ENCODE measurements at regions not wholly inside any gene's neighbourhood (a gene's known extent, or its start where the extent isn't known, plus 50 kb on each side); places are given as distances from the start of the nearest gene placed in this dataset.

- TF ChIP-seq EZH2phosphoT487 (IDR thresholded peaks at IDR 0.05; ENCODE audit: borderline replicate concordance, low read depth, low read length): no peak; the same call in none of the 2 replicates
- no peak for TF ChIP-seq CTCF (conservative IDR thresholded peaks at IDR 0.05; ENCODE audit: low read length)
- Histone ChIP-seq H3K79me2 (ENCODE audit: insufficient read depth, low read depth, low read length) (no peaks in the 10 kb centered on the region), H3K36me3 (ENCODE audit: insufficient read depth, low read length) (no peaks in the 10 kb centered on the region), H3K4me1 (ENCODE audit: insufficient read depth, low read length, poor library complexity, severe bottlenecking) (no peaks in the 10 kb centered on the region), H4K20me1 (ENCODE audit: insufficient read depth, low read length) (no peaks in the 10 kb centered on the region), H3K9me3 (ENCODE audit: low read length) (no peaks in the 10 kb centered on the region), H3K4me3 (ENCODE audit: low read depth, low read length, poor library complexity, severe bottlenecking) (no peak overlapping the region), H2AFZ (ENCODE audit: low read length) (no peak overlapping the region), H3K9me2 (ENCODE audit: insufficient read depth, low read length) (no peaks in the 10 kb centered on the region), H3K4me2 (ENCODE audit: low read length) (no peak overlapping the region), H3K27ac (ENCODE audit: low read depth, low read length, poor library complexity, severe bottlenecking) (no peak overlapping the region)
- ChIA-PET POLR2A (no interaction called here), CTCF (ENCODE audit: unreplicated experiment) (no interaction called here)
- intact Hi-C loops (cut with micrococcal nuclease; ENCODE audit: unreplicated experiment): no loop called here
- BruUV-seq (replicated peaks): no TSS peak
- DNase-seq (ENCODE audit: low spot score): no peak
Observed at GRCh38 chr20:56925831-56926170, 296.7 kb downstream of the TFAP2C start.

- no peak overlapping the region for H3K4me2 ChIP-seq (ENCODE audit: low read length)
- no peaks in the 10 kb centered on the region for H4K20me1 ChIP-seq (ENCODE audit: insufficient read depth, low read length)
- no peaks in the 10 kb centered on the region for H3K9me3 ChIP-seq (ENCODE audit: low read length)
- no peak overlapping the region for H3K4me3 ChIP-seq (ENCODE audit: low read depth, low read length, poor library complexity, severe bottlenecking)
- H3K36me3 ChIP-seq (ENCODE audit: insufficient read depth, low read length): no peaks in the 10 kb centered on the region
- no peaks in the 10 kb centered on the region for H3K9me2 ChIP-seq (ENCODE audit: insufficient read depth, low read length)
- DNase-seq (ENCODE audit: low spot score): no peak
- H3K79me2 ChIP-seq (ENCODE audit: insufficient read depth, low read depth, low read length): no peaks in the 10 kb centered on the region
- POLR2A ChIA-PET: no interaction called here
- no peaks in the 10 kb centered on the region for H3K4me1 ChIP-seq (ENCODE audit: insufficient read depth, low read length, poor library complexity, severe bottlenecking)
- intact Hi-C loops (cut with micrococcal nuclease; ENCODE audit: unreplicated experiment): no loop called here
- H3K27ac ChIP-seq (ENCODE audit: low read depth, low read length, poor library complexity, severe bottlenecking): no peak overlapping the region
- CTCF ChIA-PET (ENCODE audit: unreplicated experiment): no interaction called here
- no TSS peak for BruUV-seq (replicated peaks)
- no peak overlapping the region for H2AFZ ChIP-seq (ENCODE audit: low read length)
- no peak for TF ChIP-seq CTCF (conservative IDR thresholded peaks at IDR 0.05; ENCODE audit: low read length)
- no peak for TF ChIP-seq EZH2phosphoT487 (IDR thresholded peaks at IDR 0.05; ENCODE audit: borderline replicate concordance, low read depth, low read length)
Observed at GRCh38 chr20:56926501-56926900, 297.4 kb downstream of the TFAP2C start.

- H4K20me1 ChIP-seq (ENCODE audit: insufficient read depth, low read length): no peaks in the 10 kb centered on the region
- BruUV-seq (replicated peaks): no TSS peak
- POLR2A ChIA-PET: no interaction called here
- H3K27ac ChIP-seq (ENCODE audit: low read depth, low read length, poor library complexity, severe bottlenecking): no peak overlapping the region
- H3K4me1 ChIP-seq (ENCODE audit: insufficient read depth, low read length, poor library complexity, severe bottlenecking): no peaks in the 10 kb centered on the region
- H3K9me3 ChIP-seq (ENCODE audit: low read length): no peaks in the 10 kb centered on the region
- H3K36me3 ChIP-seq (ENCODE audit: insufficient read depth, low read length): no peaks in the 10 kb centered on the region
- no peaks in the 10 kb centered on the region for H3K79me2 ChIP-seq (ENCODE audit: insufficient read depth, low read depth, low read length)
- no peak for DNase-seq (ENCODE audit: low spot score)
- H3K9me2 ChIP-seq (ENCODE audit: insufficient read depth, low read length): no peaks in the 10 kb centered on the region
- H3K4me3 ChIP-seq (ENCODE audit: low read depth, low read length, poor library complexity, severe bottlenecking): no peak overlapping the region
- intact Hi-C loops (cut with micrococcal nuclease; ENCODE audit: unreplicated experiment): no loop called here
- CTCF ChIA-PET (ENCODE audit: unreplicated experiment): no interaction called here
- H3K4me2 ChIP-seq (ENCODE audit: low read length): no peak overlapping the region
- H2AFZ ChIP-seq (ENCODE audit: low read length): no peak overlapping the region
- no peak for TF ChIP-seq CTCF (conservative IDR thresholded peaks at IDR 0.05; ENCODE audit: low read length)
- no peak for TF ChIP-seq EZH2phosphoT487 (IDR thresholded peaks at IDR 0.05; ENCODE audit: borderline replicate concordance, low read depth, low read length)
Observed at GRCh38 chr20:56927127-56927526, 298.0 kb downstream of the TFAP2C start.

Data from OCI-LY7 (cell line).